ENCODE measurements at regions not wholly inside any gene's neighbourhood (a gene's known extent, or its start where the extent isn't known, plus 50 kb on each side); places are given as distances from the start of the nearest gene placed in this dataset.

DNA sequence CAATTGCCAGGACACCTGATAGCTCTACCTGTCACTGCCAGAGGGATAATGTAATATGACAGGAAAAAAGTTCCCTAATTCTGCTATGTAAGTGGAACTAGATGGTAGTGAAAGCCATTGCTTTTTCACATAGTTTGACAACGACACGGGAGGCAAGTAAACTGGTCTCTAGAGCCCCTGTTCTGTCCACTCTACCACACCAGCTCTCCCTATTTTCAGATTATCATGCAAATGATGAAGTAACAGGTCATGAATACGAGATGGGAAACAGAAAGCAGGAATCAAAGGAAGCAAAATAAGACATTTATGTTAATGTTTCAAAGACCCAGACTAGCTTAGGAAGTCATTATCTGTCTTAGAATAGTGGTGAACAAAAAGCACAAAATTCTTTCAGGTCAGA lies 56.2 kb downstream of the TAF11L14 start:
- Histone ChIP-seq H3K4me3 (no peak overlapping the region), H3K4me1 (no peaks in the 10 kb centered on the region), H3K36me3 (no peaks in the 10 kb centered on the region), H3K27me3 (no peaks in the 10 kb centered on the region), H3K9me3 (no peaks in the 10 kb centered on the region), H3K27ac (no peak overlapping the region)
- intact Hi-C loops (cut with DNase I) = no loop called here
- DNase-seq (ENCODE audit: low spot score in 2 of 2) = no peak
- TF ChIP-seq, protein P1, sequence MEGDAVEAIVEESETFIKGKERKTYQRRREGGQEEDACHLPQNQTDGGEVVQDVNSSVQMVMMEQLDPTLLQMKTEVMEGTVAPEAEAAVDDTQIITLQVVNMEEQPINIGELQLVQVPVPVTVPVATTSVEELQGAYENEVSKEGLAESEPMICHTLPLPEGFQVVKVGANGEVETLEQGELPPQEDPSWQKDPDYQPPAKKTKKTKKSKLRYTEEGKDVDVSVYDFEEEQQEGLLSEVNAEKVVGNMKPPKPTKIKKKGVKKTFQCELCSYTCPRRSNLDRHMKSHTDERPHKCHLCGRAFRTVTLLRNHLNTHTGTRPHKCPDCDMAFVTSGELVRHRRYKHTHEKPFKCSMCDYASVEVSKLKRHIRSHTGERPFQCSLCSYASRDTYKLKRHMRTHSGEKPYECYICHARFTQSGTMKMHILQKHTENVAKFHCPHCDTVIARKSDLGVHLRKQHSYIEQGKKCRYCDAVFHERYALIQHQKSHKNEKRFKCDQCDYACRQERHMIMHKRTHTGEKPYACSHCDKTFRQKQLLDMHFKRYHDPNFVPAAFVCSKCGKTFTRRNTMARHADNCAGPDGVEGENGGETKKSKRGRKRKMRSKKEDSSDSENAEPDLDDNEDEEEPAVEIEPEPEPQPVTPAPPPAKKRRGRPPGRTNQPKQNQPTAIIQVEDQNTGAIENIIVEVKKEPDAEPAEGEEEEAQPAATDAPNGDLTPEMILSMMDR (IDR thresholded peaks at IDR 0.05) = no peak

DNA sequence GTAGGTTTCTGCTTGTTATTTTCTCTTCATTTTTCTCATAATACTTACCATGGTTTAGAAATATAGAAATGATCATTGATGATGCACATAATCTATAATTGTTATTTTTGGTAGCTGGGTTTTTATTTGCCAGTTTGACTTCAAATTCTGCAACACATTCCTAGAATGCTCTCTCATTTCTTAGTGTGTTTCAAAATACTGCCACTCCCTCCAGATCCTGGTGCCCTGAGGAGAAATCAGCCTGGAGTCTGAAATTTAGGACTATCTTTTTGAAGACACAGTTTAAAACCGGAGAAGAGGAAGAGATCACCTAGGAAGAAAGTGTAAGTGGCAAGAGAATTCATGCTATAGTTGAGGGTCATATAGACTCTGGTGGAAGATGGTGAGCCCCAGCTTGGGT lies 57.5 kb downstream of the TAF11L14 start:
- H3K9me3 ChIP-seq = no peaks in the 10 kb centered on the region
- H3K4me3 ChIP-seq = no peak overlapping the region
- no peak overlapping the region for H3K27ac ChIP-seq
- intact Hi-C loops (cut with DNase I) = no loop called here
- no peak for DNase-seq (ENCODE audit: low spot score in 2 of 2)
- H3K36me3 ChIP-seq = no peaks in the 10 kb centered on the region
- no peaks in the 10 kb centered on the region for H3K27me3 ChIP-seq
- H3K4me1 ChIP-seq = no peaks in the 10 kb centered on the region
- TF ChIP-seq, protein P1 (IDR thresholded peaks at IDR 0.05) = no peak

DNA sequence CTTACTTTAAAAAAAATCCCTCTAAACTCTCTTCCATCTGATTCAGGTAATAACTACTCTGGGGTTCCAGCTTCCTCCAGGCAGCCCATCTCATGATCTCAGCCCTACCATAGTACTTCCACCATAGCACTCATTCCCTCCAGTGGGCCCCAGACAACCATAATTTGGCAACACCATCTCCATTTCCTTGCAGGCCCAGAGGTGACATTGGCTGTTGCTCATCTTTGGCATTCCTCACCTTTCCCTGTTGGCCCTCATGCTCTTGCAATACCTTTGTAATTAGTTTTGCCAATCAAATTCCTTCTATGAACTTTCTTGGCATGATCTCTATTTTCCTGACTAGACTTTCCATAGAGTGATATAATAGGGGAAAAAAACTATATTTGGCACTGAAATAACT lies 60.1 kb downstream of the TAF11L14 start:
- H3K27me3 ChIP-seq = no peaks in the 10 kb centered on the region
- H3K9me3 ChIP-seq = no peaks in the 10 kb centered on the region
- no peaks in the 10 kb centered on the region for H3K36me3 ChIP-seq
- H3K4me1 ChIP-seq = no peaks in the 10 kb centered on the region
- DNase-seq (ENCODE audit: low spot score in 2 of 2) = no peak
- H3K4me3 ChIP-seq = no peak overlapping the region
- intact Hi-C loops (cut with DNase I) = no loop called here
- TF ChIP-seq, protein P1 (IDR thresholded peaks at IDR 0.05) = no peak
- no peak overlapping the region for H3K27ac ChIP-seq

DNA sequence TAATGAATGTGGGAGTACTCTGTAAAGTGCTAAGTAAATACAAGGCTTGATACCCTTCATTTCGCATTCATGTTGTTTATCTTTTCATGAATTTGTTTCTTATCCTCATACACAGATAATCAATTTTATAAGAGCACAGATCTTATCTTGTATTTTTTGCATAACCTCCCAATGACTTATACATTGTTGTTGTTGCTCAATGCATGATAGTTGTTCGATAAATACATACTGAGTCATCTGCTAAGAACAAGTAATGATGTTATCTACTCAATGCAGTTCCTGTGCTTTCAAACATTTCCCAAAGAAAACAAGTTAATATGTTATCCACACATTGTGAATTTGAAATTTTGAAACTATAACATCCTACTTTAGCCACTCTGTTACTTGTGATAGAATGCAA lies 60.7 kb downstream of the TAF11L14 start:
- intact Hi-C loops (cut with DNase I) = no loop called here
- Histone ChIP-seq H3K4me1 (no peaks in the 10 kb centered on the region), H3K4me3 (no peak overlapping the region), H3K27ac (no peak overlapping the region), H3K36me3 (no peaks in the 10 kb centered on the region), H3K9me3 (no peaks in the 10 kb centered on the region), H3K27me3 (no peaks in the 10 kb centered on the region)
- DNase-seq (ENCODE audit: low spot score in 2 of 2) = no peak
- TF ChIP-seq, protein P1 (IDR thresholded peaks at IDR 0.05) = no peak

DNA sequence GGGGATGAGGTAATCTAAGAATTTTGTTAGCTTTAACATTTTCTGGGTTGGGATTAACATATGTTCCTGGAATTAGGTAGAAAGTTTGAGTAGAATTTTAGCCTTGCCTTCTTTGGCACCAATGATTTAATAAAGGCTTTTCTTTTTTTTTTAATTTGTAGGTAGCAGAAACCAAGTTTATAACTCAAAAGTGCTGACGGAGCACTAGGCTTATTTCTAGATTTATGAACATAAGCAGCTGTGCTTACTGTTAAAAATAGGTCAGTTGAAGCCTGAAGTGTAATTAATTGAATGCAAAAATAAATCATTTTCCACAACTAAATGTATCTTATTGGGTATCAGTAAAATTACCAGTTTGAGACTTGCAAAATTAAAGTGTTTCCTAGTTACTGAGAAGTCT lies 62.4 kb downstream of the TAF11L14 start:
- no peak overlapping the region for H3K27ac ChIP-seq
- no peaks in the 10 kb centered on the region for H3K4me1 ChIP-seq
- H3K27me3 ChIP-seq = no peaks in the 10 kb centered on the region
- intact Hi-C loops (cut with DNase I) = no loop called here
- no peak overlapping the region for H3K4me3 ChIP-seq
- no peaks in the 10 kb centered on the region for H3K9me3 ChIP-seq
- TF ChIP-seq, protein P1 (IDR thresholded peaks at IDR 0.05) = no peak
- H3K36me3 ChIP-seq = no peaks in the 10 kb centered on the region
- no peak for DNase-seq (ENCODE audit: low spot score in 2 of 2)

DNA sequence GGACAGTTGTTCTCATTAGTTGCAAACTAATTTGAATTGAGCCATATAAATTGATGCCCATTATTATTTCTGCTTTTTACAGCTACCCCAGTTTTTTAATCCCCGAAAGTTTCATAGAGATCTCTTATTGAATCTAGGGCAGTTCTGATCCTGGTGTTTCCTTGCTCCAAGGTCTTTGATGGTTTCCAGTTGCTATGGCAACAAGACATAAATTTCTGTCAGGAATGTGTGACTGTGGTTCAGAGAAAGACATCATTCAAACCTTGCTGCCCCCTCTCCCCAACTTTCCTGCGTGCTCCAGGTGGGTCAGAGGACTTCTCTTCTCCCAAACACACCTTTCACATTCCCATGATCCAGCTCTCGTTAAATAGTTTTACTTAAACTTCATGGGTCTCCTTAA lies 63.4 kb downstream of the TAF11L14 start:
- no peak overlapping the region for H3K27ac ChIP-seq
- TF ChIP-seq, protein P1 (IDR thresholded peaks at IDR 0.05) = no peak
- H3K27me3 ChIP-seq = no peaks in the 10 kb centered on the region
- H3K4me1 ChIP-seq = no peaks in the 10 kb centered on the region
- DNase-seq (ENCODE audit: low spot score in 2 of 2) = no peak
- H3K4me3 ChIP-seq = no peak overlapping the region
- intact Hi-C loops (cut with DNase I) = no loop called here
- H3K9me3 ChIP-seq = no peaks in the 10 kb centered on the region
- H3K36me3 ChIP-seq = no peaks in the 10 kb centered on the region
